AG04449 (cell line): ENCODE measurements at regions not wholly inside any gene's neighbourhood (a gene's known extent, or its start where the extent isn't known, plus 50 kb on each side); places are given as distances from the start of the nearest gene placed in this dataset.

Source experiments
- CTCF ChIA-PET: fragments of 350-600 bp; formaldehyde crosslinking; extraction: SDS; loops from one replicate; lab custom pipeline; 2021; ENCODE audit warnings: antibody characterized with exemption; lab: Yijun Ruan, JAX
- POLR2A ChIA-PET: fragments of 400-600, 350-600 bp; formaldehyde crosslinking; extraction: SDS; loops from one replicate; lab custom pipeline; 2020; ENCODE audit warnings: antibody characterized with exemption, inconsistent platforms; lab: Yijun Ruan, JAX
- DNase-seq: peaks from one replicate; pipeline ENCODE4 v3.0.0-alpha.2; 2010; ENCODE audit warnings: low read depth, low spot score
- H3K4me3 ChIP-seq: 2 replicates; pipeline ENCODE4 v1.5.1; 2011; ENCODE audit warnings: low read depth, mild to moderate bottlenecking, control low read depth, low read length
- CTCF ChIP-seq: IDR thresholded peaks from one replicate; pipeline ENCODE4 v1.5.1; 2011; ENCODE audit warnings: mild to moderate bottlenecking, moderate library complexity, low read length, control low read depth, inconsistent platforms; ENCODE audit not compliant: insufficient read depth; ENCODE audit errors: missing control alignments

DNA sequence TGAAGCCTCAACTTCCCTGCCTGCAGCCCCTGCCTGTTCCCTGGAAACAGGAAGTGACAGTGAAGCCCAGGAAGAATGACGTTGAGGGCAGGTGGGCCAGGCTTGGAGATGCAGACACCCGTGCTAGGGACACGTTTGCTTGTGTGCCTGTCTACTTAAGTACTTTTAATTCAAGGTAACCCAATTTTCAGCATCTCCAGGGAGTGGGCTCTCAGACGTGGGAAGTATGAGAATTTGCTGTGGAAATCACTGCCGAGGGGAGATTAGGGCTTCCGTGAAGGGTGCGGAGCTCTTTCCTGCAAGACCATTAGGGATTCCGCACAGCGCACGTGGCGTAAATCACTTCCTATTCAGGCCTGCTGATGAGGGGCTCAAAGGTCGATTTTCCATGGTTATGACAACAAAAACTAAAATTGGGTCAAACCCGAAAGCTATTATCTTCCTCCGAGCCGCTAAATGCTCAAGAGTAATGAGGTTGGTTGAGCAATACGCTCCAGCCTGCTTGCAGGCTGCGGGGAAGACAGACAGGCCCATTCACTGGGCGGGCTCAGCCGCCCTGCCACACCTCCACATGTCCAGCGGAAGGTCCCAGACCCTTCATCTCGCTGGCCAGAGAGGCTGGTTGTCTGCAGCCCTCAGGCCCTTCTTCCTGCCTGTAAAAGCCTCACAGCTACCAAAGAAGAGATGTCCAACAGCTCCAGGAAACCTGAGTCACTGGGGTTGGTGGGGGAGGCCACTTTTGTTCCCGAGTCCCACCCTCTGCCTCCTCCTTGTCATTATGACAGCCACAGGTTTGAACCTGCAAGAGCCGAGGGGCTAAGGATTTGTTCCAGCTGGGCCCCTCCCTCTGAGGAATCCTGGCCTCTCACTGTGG, 109.9 kb downstream of the RBFOX3 start:
- CTCF ChIA-PET: no interaction called here
- no peak for TF ChIP-seq CTCF
- POLR2A ChIA-PET: no interaction called here
- H3K4me3 ChIP-seq: no peak overlapping the region
- DNase-seq: no peak

DNA sequence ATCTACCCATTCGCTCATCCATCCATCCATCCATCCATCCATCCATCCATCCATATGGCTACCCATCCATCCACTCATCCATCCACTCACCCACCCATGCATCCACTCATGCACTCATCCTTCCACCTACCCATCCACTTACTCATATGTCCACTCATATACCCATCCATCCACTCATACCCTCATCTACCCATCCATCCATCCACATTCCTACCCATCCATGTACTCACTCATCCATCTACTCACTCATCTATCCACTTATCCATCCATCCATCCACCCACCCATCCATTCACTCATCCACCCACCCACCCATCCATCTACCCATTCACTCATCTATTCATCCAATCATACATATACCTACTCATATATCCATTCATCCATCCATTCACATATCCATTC, 112.0 kb downstream of the RBFOX3 start:
- no peak for DNase-seq
- H3K4me3 ChIP-seq: no peak overlapping the region
- ChIA-PET CTCF (no interaction called here), POLR2A (no interaction called here)
- no peak for TF ChIP-seq CTCF

DNA sequence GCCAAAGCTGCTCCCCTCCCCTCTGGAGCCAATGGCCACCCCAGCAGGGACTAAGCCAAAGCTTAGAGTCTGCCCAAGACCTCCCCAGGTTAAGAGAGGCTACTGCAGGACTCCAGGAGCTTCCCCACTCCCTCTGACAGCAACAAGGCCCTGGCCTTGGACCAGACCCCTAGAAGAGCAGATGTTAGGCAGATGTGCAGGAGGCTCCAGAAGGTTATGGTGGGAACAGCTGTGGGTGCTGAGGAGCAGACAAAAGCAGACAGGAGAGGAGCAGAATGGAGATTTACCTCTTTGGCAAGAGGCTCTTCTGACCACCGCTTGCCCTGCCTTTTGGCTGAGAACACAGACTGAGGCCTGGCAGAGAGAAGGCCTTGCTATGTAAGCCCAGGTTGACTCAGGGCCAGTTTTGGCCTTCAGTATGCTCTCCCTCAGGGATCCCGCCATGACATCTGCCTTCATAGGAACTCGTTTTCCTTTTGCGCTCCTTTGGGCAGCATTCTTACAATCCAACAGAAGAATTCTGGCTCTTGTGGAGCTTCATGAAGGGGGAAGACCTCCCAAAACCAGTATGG, 113.0 kb downstream of the RBFOX3 start:
- ChIA-PET POLR2A (no interaction called here), CTCF (no interaction called here)
- DNase-seq: no peak
- no peak overlapping the region for H3K4me3 ChIP-seq
- TF ChIP-seq CTCF: no peak

- ChIA-PET CTCF (no interaction called here), POLR2A (no interaction called here)
- no peak overlapping the region for H3K4me3 ChIP-seq
- no peak for TF ChIP-seq CTCF
- DNase-seq: no peak
Observed at GRCh38 chr17:79496422-79497005, 114.3 kb downstream of the RBFOX3 start.

GRCh38 chr17:79495665-79496064, 115.2 kb downstream of the RBFOX3 start:
- DNase-seq: no peak
- no peak for TF ChIP-seq CTCF
- ChIA-PET CTCF (no interaction called here), POLR2A (no interaction called here)
- no peak overlapping the region for H3K4me3 ChIP-seq

DNA sequence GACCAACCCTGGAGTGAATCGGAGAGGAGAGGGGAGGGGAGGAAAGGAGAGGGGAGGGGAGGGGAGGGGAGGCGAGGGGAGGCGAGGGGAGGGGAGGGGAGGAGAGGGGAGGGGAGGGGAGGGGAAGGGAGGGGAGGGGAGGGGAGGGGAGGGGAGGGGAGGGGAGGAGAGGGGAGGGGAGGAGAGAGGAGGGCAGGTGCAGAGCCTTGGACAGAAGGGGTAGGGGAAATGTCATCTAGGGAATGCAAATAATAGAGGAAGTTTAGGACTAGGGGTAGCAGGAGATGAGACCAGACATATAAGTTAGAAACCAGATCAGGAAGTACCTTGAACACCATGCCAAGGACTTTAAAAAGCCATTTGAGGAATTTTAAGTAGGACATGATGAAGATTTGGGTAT, 119.8 kb downstream of the RBFOX3 start:
- no peak for TF ChIP-seq CTCF
- no peak for DNase-seq
- ChIA-PET CTCF (no interaction called here), POLR2A (no interaction called here)
- no peak overlapping the region for H3K4me3 ChIP-seq
